Spleen (tissue), 7 donors: ENCODE measurements at regions not wholly inside any gene's neighbourhood (a gene's known extent, or its start where the extent isn't known, plus 50 kb on each side); places are given as distances from the start of the nearest gene placed in this dataset.

ENCODE experiments used
- CTCF ChIP-seq, 11 experiments: fragments of 200-600 bp in 7 of 11; fragments of 450-650 bp in 4 of 11; sonication (generic) in 4 of 11; IDR thresholded peaks in 8 of 11; conservative IDR thresholded peaks in 3 of 11; 1 replicate in 7 of 11; 2 replicates in 4 of 11; pipeline versions ENCODE4 v1.4.0 to v1.8.0; 2016 to 2021; ENCODE audit warnings: antibody characterized with exemption in 11 of 11, inconsistent platforms in 4 of 11, mild to moderate bottlenecking in 1 of 11
- POLR2A ChIP-seq, 3 donors: fragments of 450-650 bp; IDR thresholded peaks; one replicate each; pipeline ENCODE4 v1.5.1; 2017; ENCODE audit warnings: antibody characterized with exemption in 3 of 3, mild to moderate bottlenecking in 1 of 3
- POLR2AphosphoS5 ChIP-seq, 3 donors: sonication (generic); formaldehyde crosslinking; IDR thresholded peaks; one replicate each; pipeline ENCODE4 v1.5.1; 2017; ENCODE audit warnings: antibody characterized with exemption in 3 of 3
- donor health status: DM: no; HTN: no; CAD: no; lungs with moderate emphysema.
- donor health status: DM: no; HTN: no; CAD: no.
- donor health status: DM: no; HTN: no; CAD: no.

GRCh38 chr17:72574675-72575510 is 454.1 kb downstream of the SOX9 start:
- TF ChIP-seq CTCF (IDR thresholded peaks at IDR 0.05 in 8 of 11, conservative IDR thresholded peaks at IDR 0.05 in 3 of 11) (no peak), POLR2AphosphoS5 (IDR thresholded peaks at IDR 0.05) (no peak), POLR2A (IDR thresholded peaks at IDR 0.05) (no peak)
